ENCODE measurements at regions not wholly inside any gene's neighbourhood (a gene's known extent, or its start where the extent isn't known, plus 50 kb on each side); places are given as distances from the start of the nearest gene placed in this dataset.

DNA sequence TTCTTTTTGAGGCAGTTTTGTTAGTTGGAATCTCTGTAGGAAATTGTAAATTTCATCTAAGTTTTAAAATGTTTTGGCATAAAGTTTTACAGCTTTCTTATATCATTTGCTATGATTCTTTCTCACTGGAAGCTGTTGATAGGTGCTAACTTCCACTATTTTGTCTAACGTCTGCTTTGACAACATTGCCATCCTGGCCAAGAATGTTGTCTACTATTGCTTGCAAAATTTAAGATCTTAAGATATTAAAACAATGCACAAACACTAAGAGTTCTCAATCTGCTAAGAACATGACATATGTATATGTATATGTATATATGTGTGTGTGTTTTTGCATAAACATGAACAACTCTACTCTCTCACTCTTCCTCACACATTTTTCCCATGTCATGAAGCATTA lies 64.1 kb upstream of the MDGA2 start:
- TF ChIP-seq EZH2phosphoT487 (IDR thresholded peaks at IDR 0.05; ENCODE audit: borderline replicate concordance, low read depth) (no peak), RAD21 (IDR thresholded peaks at IDR 0.05; ENCODE audit: low read length) (no peak)
- TF ChIP-seq, protein P1, sequence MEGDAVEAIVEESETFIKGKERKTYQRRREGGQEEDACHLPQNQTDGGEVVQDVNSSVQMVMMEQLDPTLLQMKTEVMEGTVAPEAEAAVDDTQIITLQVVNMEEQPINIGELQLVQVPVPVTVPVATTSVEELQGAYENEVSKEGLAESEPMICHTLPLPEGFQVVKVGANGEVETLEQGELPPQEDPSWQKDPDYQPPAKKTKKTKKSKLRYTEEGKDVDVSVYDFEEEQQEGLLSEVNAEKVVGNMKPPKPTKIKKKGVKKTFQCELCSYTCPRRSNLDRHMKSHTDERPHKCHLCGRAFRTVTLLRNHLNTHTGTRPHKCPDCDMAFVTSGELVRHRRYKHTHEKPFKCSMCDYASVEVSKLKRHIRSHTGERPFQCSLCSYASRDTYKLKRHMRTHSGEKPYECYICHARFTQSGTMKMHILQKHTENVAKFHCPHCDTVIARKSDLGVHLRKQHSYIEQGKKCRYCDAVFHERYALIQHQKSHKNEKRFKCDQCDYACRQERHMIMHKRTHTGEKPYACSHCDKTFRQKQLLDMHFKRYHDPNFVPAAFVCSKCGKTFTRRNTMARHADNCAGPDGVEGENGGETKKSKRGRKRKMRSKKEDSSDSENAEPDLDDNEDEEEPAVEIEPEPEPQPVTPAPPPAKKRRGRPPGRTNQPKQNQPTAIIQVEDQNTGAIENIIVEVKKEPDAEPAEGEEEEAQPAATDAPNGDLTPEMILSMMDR (IDR thresholded peaks at IDR 0.05) = no peak

Data from SK-N-SH (cell line).